HG03378 (cell line): ENCODE measurements at regions not wholly inside any gene's neighbourhood (a gene's known extent, or its start where the extent isn't known, plus 50 kb on each side); places are given as distances from the start of the nearest gene placed in this dataset.

Experiments used
- ATAC-seq: cut with Tn5 transposase; IDR thresholded peaks from one replicate; pipeline ENCODE4 v1.9.1; 2021; ENCODE audit warnings: mild to moderate bottlenecking, moderate library complexity; ENCODE audit not compliant: unreplicated experiment

DNA sequence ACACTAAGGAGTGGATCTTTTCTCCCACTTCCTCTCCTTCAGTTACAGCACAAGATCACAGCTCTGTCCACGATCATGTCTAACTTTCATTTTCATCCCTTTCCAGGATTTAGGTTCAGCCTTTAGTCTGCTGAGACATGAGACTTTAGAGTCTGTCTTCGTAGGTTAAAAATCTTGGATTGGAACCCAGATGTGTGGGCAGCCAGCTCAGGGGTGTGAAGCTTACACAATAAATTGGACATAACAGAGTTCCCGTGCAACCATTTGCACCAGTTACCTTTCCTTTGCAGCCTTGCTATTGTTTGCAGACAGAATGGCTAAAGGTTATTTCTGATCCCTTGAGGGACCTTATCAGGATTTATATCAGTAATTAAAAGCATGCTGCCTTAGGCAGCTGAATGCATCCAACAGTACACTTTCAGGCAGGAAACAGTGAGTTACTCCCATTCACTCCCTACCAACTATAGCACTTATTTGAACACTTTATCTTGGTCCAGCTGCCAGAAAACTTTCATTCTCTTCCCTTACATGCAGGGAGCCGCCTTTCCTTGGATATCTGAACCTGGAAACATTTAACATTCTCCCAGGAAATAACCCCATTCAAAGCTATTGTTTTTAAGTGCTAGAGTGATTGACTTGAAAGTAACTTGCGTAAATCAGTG lies 87.3 kb downstream of the TMEM100 start:
- no peak for ATAC-seq

DNA sequence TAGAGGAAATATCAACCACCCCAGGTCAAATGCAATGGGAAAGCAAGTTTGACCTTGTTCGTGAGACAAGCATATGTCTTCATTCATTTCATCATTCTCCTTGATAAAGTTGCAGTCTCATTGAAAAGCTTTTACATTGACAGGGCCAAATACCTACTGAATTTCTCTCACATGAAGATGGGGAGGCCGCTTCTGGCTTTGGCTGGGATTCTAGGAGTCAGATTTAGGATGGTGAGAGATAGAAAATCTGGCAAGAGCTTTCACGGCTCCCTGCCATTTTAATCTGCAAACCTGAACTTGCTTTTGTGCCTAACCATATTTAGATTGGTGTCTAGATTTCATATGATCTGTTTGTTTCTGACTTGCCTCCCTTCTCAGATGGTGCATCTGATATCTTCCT lies 88.0 kb downstream of the TMEM100 start:
- ATAC-seq, result no peak

GRCh38 chr17:55632893-55633292 lies 89.8 kb downstream of the TMEM100 start:
- no peak for ATAC-seq

DNA sequence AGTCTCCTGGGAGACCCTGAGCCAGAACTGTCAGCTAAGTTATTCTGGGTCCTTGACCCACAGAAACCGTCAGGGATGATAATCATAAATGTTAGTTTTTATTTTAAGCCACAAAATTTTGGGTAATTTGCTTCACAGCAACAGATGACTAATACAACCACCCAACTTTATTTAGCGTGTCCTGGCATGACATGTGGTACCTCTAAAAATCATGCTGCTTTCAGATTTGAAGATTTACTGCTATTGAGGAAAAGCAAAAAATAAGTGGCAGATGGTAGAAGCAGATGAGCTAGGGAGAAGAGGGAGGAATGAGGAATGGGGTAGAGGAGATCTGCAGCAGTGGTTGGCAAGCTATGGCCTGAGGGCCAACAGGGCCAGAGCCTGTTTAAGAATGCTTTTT lies 90.4 kb downstream of the TMEM100 start:
- no peak for ATAC-seq

DNA sequence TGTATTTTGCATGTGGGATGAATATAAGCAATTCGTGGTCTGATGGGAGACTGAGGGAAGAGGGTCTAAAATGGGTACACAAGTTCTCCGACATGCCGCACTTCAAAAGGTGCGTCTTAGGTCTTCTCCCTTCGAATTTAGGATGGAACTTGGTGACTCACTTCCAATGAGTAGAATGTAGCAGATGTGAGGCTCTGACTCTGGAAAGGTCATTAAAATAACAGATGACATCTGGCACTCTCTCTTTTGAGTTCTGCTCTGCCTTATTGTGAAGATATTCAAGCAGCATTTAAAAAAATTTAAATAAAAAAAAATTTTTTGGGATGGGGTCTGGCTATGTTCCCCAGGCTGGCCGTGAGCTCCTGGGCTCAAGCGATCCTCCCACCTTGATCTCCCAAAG lies 92.7 kb downstream of the TMEM100 start:
- ATAC-seq, result no peak

- ATAC-seq, result peak; percentile 48
Measured at GRCh38 chr17:55625521-55625920, 97.1 kb downstream of the TMEM100 start.

GRCh38 chr17:55624772-55625433 lies 97.8 kb downstream of the TMEM100 start:
- ATAC-seq, result peak; percentile 69

DNA sequence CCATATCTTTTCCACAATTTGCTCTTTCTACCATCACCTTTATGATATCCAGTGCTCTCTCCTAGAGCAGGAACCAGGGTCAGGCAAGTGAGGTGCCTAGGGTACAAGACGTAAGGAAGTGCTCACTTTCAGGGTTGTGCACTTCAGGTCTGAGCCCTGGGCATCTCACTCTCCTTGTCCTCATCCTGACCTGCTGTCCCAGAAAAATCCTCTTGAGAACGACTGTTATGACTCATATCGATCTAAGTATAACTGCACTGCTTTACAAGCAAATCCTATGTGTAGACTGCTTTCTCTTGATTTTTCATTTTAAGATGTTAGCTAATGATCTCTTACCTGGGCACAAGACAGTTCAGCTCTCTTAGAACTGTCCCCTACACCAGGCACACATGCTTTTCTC lies 100.1 kb downstream of the TMEM100 start:
- no peak for ATAC-seq

GRCh38 chr17:55620945-55621344 lies 101.7 kb downstream of the TMEM100 start:
- ATAC-seq, result no peak

DNA sequence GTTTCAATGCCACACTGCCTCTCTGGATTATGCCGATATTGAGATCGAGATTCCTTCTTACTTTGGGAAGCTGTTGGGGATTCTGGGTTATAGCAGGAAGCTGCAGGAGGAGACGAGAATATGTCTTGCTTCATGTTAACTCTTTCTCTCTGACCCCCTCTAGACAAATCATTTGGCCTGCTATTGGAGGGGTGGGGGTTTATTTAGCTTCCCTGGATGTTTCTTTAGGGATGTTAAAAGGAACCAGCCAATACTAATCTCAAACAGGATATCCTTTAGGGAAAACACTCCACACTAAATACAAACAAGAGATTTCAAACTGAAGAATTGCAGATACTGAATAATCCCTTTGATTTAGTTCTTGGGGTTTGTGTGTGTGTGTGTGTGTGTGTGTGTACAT lies 102.6 kb downstream of the TMEM100 start:
- no peak for ATAC-seq

- no peak for ATAC-seq
Measured at GRCh38 chr17:55617441-55617840, 105.2 kb downstream of the TMEM100 start.

DNA sequence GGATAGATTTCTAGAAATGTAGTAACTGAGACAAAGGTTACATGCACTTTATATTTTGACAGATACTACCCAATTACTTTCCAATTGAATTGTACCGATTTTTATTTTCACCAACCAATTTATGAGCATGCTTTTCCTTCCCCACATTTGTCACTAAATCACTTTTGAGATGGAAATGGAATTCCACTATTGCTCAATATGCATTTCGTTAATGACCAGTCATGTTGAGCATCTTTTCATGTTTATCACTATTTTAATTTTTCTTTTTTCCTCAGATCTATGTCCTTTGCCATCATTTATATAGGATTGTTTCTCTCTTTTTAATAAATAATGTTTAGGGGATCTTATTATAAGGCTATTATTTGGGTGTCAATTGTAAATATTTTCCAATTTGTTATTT lies 102.8 kb upstream of the SMIM36 start:
- ATAC-seq, result no peak

DNA sequence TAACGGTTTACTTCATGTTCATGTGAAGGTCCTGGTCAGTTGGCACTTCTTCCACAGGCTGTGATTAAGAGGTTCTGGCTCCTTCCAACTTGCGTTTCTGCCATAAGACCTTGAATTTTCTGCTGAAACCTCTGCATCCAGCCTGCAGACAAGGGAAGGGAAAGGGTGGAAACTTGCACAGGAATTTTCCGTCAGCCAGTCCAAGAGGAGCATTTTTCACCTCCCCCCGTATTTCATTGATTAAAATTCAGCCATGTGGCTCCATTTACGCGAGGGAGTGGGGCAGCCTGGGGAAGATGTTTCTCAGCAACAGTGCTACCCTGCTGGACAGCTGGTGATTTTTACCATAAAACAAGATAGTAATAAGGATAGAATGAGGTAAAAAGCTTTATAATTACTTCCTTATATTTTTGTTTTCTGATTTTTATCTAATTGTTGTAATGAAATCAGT lies 101.5 kb upstream of the SMIM36 start:
- no peak for ATAC-seq

GRCh38 chr17:55607731-55608341 lies 96.6 kb upstream of the SMIM36 start:
- no peak for ATAC-seq

DNA sequence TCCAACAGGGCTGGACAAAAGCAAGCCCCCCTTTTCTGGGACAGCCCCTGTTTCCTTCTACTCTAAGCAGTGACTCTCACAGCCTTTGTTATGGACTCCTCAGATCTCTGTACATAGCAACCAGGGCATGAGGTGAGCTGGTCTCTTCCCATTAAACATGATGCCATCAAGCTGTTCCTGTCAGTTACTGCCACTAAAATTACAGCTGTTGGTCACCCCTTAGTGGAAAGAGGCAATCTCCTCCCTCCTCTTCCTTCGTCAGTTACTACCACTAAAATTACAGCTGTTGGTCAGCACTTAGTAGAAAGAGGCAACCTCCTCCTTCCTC lies 95.2 kb upstream of the SMIM36 start:
- ATAC-seq, result no peak

- ATAC-seq, result no peak
Measured at GRCh38 chr17:55605705-55606487, 94.6 kb upstream of the SMIM36 start.

DNA sequence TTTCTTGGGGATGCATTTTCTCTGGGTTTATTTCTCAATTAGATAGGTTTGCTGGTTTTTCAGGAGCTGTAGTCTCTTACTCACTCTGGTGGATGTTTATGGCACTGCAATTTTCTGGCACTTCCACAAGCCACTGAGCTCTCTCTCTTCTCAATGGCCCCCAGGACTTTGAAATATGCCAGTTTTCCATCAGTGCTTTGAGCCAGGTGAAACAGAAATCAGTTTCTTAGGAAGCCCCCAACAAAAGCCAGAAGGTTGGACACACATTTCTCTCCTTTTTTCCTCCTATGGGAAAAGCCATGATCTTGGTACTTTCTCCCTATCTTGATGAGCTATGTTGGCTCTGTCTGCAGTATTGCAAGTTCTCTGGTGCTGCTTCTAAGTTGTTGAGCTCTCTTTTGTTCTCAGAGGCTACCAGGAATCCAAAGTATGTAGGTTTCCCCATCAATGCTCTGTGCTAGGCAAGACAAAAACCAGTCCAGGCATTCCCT lies 90.7 kb upstream of the SMIM36 start:
- ATAC-seq, result peak; percentile 64

- no peak for ATAC-seq
Measured at GRCh38 chr17:55598495-55598894, 87.2 kb upstream of the SMIM36 start.

GRCh38 chr17:55588446-55589242 lies 77.4 kb upstream of the SMIM36 start:
- no peak for ATAC-seq

DNA sequence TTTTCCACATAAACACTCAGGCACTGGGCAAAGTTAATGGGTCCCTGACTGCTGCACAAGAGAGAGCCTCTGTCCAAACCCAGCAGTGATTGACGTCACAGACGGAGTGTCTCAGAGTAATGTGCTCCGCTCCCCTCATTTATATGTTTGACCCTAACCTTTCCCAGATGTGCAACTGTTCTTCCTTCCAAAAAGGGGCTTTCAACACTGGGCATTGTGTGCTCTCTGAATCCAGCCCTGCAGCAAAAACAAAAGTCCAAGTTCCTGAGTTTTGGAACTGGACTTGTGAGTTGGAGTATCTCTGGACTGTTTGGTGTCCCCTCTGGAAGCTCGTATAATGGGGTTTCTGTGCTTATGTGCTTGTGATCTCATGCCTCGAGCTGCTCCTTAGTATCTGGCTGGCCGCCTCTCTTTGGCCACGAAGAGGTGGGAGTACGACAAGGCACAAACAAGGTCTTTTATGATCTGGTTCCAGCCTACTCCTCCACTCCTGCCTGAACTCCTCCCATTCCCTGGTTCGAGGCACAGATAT lies 76.4 kb upstream of the SMIM36 start:
- ATAC-seq, result no peak
